ENCODE measurements at regions not wholly inside any gene's neighbourhood (a gene's known extent, or its start where the extent isn't known, plus 50 kb on each side); places are given as distances from the start of the nearest gene placed in this dataset.

GRCh38 chr14:98612434-98613200 is 659.4 kb downstream of the BCL11B start:
- TF ChIP-seq, protein P1, sequence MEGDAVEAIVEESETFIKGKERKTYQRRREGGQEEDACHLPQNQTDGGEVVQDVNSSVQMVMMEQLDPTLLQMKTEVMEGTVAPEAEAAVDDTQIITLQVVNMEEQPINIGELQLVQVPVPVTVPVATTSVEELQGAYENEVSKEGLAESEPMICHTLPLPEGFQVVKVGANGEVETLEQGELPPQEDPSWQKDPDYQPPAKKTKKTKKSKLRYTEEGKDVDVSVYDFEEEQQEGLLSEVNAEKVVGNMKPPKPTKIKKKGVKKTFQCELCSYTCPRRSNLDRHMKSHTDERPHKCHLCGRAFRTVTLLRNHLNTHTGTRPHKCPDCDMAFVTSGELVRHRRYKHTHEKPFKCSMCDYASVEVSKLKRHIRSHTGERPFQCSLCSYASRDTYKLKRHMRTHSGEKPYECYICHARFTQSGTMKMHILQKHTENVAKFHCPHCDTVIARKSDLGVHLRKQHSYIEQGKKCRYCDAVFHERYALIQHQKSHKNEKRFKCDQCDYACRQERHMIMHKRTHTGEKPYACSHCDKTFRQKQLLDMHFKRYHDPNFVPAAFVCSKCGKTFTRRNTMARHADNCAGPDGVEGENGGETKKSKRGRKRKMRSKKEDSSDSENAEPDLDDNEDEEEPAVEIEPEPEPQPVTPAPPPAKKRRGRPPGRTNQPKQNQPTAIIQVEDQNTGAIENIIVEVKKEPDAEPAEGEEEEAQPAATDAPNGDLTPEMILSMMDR (IDR thresholded peaks at IDR 0.05) = no peak
- no peak for TF ChIP-seq POLR2A (IDR thresholded peaks at IDR 0.05)
- no peak for TF ChIP-seq POLR2AphosphoS5 (IDR thresholded peaks at IDR 0.05)

All from breast epithelium (tissue), 3 donors.